RWPE2 (cell line): ENCODE measurements at regions not wholly inside any gene's neighbourhood (a gene's known extent, or its start where the extent isn't known, plus 50 kb on each side); places are given as distances from the start of the nearest gene placed in this dataset.

Experiments
- ATAC-seq: fragments of 200-7000 bp; cut with Tn5 transposase; 3 replicates; pipeline ENCODE4 v1.9.1; 2021; ENCODE audit warnings: low read depth
- DNase-seq: peaks from one replicate; pipeline ENCODE4 v3.0.0-alpha.2; 2020; ENCODE audit warnings: low spot score
- H3K27ac ChIP-seq: fragments of 450-650 bp; 2 replicates; pipeline ENCODE4 v1.5.1; 2017; ENCODE audit warnings: mild to moderate bottlenecking; ENCODE audit not compliant: poor library complexity, severe bottlenecking
- H3K27me3 ChIP-seq: fragments of 250-450 bp; sonication (Bioruptor Pico); 2 replicates; pipeline ENCODE4 v1.5.1; 2021; ENCODE audit warnings: mild to moderate bottlenecking, moderate library complexity; ENCODE audit not compliant: insufficient read depth, poor library complexity, severe bottlenecking
- H3K36me3 ChIP-seq: fragments of 250-450 bp; sonication (Bioruptor Pico); 2 replicates; pipeline ENCODE4 v1.5.1; 2020; ENCODE audit warnings: low read depth, mild to moderate bottlenecking, moderate library complexity
- H3K4me1 ChIP-seq: fragments of 250-450 bp; sonication (Bioruptor Pico); 2 replicates; pipeline ENCODE4 v1.5.1; 2021; ENCODE audit warnings: mild to moderate bottlenecking, moderate library complexity; ENCODE audit not compliant: insufficient read depth, poor library complexity, severe bottlenecking
- H3K4me3 ChIP-seq: fragments of 250-450 bp; sonication (Bioruptor Pico); 2 replicates; pipeline ENCODE4 v1.5.1; 2021; ENCODE audit warnings: mild to moderate bottlenecking, moderate library complexity; ENCODE audit not compliant: severe bottlenecking
- H3K9me3 ChIP-seq: fragments of 250-450 bp; sonication (Bioruptor Pico); 2 replicates; pipeline ENCODE4 v1.5.1; 2021; ENCODE audit warnings: mild to moderate bottlenecking, moderate library complexity; ENCODE audit not compliant: severe bottlenecking
- TF ChIP-seq, protein P1 (sequence below): fragments of 450-650 bp; IDR thresholded peaks from one replicate; pipeline ENCODE4 v1.5.1; 2017; ENCODE audit warnings: mild to moderate bottlenecking, moderate library complexity; ENCODE audit not compliant: poor library complexity, severe bottlenecking

DNA sequence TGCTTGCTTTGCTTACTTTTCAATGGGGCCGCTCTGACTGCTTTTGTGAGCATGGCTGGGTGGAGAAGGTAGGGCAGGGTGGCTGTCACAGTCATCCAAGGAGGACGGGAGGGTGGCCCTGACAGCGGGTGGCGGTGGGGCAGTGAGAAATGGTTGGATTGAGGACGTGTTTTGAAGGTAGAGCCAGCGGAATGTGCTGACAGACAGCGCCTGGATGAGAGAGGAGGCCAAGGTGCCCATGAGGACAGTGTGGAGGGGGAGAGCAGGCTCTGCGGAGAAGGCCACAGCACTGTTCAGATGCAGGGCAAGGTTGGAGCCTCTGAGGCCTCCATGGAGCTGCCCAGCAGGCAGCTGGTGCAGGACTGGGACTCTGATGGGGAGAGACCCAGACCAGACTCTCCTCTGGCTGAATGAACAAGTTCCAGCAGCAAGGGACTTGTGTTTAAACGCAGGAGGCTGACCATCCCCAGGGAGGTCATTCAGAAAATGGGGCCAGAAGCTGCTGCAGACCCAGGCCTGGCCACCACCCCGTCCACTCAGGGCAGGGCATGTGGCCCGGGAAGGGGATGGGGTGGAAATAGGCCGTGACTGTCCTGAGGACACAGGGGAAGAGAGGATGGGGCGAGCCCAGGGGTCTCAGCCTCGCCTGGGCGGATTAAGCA is 120.3 kb upstream of the PRR20G start:
- DNase-seq (no peak), ATAC-seq (no peak)
- no peaks in the 10 kb centered on the region for H3K9me3 ChIP-seq
- no peak overlapping the region for H3K27ac ChIP-seq
- TF ChIP-seq, protein P1, sequence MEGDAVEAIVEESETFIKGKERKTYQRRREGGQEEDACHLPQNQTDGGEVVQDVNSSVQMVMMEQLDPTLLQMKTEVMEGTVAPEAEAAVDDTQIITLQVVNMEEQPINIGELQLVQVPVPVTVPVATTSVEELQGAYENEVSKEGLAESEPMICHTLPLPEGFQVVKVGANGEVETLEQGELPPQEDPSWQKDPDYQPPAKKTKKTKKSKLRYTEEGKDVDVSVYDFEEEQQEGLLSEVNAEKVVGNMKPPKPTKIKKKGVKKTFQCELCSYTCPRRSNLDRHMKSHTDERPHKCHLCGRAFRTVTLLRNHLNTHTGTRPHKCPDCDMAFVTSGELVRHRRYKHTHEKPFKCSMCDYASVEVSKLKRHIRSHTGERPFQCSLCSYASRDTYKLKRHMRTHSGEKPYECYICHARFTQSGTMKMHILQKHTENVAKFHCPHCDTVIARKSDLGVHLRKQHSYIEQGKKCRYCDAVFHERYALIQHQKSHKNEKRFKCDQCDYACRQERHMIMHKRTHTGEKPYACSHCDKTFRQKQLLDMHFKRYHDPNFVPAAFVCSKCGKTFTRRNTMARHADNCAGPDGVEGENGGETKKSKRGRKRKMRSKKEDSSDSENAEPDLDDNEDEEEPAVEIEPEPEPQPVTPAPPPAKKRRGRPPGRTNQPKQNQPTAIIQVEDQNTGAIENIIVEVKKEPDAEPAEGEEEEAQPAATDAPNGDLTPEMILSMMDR = no peak
- H3K36me3 ChIP-seq = no peaks in the 10 kb centered on the region
- no peaks in the 10 kb centered on the region for H3K4me1 ChIP-seq
- H3K4me3 ChIP-seq = no peak overlapping the region
- H3K27me3 ChIP-seq = no peaks in the 10 kb centered on the region

DNA sequence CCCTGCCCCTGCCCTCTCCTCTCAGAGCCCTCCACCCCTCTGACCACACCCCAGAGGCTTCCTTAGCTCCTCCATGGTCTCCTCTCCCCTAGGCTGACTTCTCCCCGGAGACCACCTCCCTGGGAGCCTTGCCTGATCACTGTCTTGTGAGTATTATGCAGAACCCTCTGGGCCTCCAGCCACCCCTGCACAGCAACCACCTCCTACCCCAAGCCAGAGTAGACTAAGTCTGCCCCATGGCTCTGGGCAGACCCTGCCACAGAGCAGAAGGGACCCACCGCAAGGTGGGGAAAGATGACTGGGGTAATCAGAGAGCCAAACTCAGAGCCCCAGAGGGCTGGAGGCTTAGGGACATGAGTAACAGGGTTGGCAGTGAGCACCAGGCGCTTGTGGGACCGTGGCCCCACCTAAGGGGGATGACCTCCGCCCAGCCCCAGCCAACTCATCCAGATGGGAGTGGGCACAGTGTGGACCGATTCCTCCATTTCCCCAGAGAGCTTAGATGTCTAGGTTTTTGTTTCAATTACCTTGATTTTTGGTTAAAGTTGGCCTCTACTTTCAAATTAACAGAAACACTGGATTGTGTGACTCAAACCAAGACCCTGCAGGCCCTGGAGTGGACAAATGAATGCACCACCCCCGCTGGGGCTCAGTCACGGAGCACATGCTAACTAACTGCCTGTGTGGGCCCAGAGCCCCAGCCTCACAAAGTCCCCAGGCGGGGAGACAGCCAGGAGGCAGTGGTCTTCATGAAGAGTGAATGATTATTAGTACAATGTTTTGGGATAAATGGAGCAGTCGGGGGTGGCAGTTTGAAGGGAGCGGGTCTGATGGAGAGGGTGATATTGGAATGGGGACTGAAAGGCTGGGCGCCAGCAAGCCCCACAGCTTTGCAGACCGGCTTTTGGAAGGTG is 119.4 kb upstream of the PRR20G start:
- TF ChIP-seq, protein P1 = no peak
- ATAC-seq (no peak), DNase-seq (no peak)
- Histone ChIP-seq H3K4me1 (no peaks in the 10 kb centered on the region), H3K36me3 (no peaks in the 10 kb centered on the region), H3K27me3 (no peaks in the 10 kb centered on the region), H3K9me3 (no peaks in the 10 kb centered on the region), H3K27ac (no peak overlapping the region), H3K4me3 (no peak overlapping the region)

DNA sequence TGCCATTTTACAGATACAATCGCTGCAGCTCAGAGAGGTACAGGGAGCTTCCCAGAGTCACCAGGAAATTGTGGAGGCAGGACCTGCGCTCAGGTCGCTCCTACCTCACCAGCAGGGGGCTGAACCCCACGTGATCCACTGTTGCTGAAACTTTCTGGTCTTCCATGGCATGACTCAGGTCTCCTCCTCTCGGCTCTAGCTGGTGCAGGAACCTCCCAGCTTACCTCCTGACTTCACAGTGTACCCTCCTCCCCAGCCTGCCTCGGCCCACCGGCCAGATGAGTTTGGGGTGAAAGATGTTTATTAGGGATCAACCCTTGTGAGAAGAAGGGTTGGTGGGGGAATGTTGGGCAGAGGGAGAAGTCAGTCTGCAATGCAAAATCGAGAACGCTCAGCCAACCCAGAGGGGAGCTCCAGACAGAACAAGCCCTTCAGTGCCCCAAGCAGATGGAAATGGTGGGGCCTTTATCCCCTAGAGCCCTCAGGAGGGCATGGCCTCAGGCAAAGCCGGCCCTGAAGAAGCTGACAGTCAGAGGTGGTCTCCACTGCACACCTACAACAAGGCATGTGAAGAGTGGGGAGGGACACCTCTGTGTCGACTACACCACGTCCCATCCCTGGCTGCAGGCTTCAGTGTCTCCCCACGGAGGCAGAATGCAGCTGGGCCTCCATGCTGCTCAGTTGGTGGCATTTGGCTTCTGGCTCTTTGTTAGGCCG is 118.6 kb upstream of the PRR20G start:
- no peaks in the 10 kb centered on the region for H3K9me3 ChIP-seq
- no peaks in the 10 kb centered on the region for H3K36me3 ChIP-seq
- peak; percentile 83 for ATAC-seq
- no peak overlapping the region for H3K27ac ChIP-seq
- DNase-seq = peak; percentile 47
- no peaks in the 10 kb centered on the region for H3K27me3 ChIP-seq
- no peaks in the 10 kb centered on the region for H3K4me1 ChIP-seq
- no peak overlapping the region for H3K4me3 ChIP-seq
- TF ChIP-seq, protein P1 = peak; percentile 27

DNA sequence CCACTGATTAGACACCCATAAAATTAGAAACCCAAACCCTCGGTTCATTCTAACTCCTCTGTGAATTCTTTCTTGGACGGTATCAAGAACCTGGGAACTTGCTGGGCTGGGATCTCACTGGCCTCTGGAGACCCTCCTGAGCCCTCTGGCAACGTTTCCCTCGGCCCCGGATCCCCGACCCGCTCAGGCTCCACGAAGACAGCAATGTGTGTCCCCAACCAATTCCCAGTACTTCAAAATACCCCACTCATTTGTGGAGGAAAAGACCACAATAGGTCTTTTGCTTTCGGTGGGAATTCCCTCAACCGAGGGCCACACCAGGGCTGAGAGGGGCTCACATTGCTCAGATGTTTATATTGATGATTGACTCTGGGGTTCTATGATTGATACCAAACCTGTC is 117.9 kb upstream of the PRR20G start:
- TF ChIP-seq, protein P1 = no peak
- Histone ChIP-seq H3K9me3 (no peaks in the 10 kb centered on the region), H3K27me3 (no peaks in the 10 kb centered on the region), H3K4me3 (no peak overlapping the region), H3K4me1 (no peaks in the 10 kb centered on the region), H3K27ac (no peak overlapping the region), H3K36me3 (no peaks in the 10 kb centered on the region)
- ATAC-seq (no peak), DNase-seq (no peak)
